ENCODE measurements at regions not wholly inside any gene's neighbourhood (a gene's known extent, or its start where the extent isn't known, plus 50 kb on each side); places are given as distances from the start of the nearest gene placed in this dataset.

- DNase-seq = no peak
These were observed 436.4 kb downstream of the ZNF521 start for GRCh38 chr18:24915547-24915946.

- no peak for DNase-seq
These were observed 434.2 kb downstream of the ZNF521 start for GRCh38 chr18:24917767-24918166.

GRCh38 chr18:24918257-24918656 is 433.7 kb downstream of the ZNF521 start:
- no peak for DNase-seq

GRCh38 chr18:24919181-24919797 is 432.7 kb downstream of the ZNF521 start:
- no peak for DNase-seq

GRCh38 chr18:24922491-24922890 is 429.5 kb downstream of the ZNF521 start:
- no peak for DNase-seq

- no peak for DNase-seq
These were observed 428.8 kb downstream of the ZNF521 start for GRCh38 chr18:24923138-24923537.

- DNase-seq = no peak
These were observed 427.8 kb downstream of the ZNF521 start for GRCh38 chr18:24924066-24924716.

- DNase-seq = no peak
These were observed 425.3 kb downstream of the ZNF521 start for GRCh38 chr18:24926649-24927048.

- DNase-seq = peak; percentile 81
These were observed 423.6 kb downstream of the ZNF521 start for GRCh38 chr18:24928301-24928878.

GRCh38 chr18:24930478-24930877 is 421.5 kb downstream of the ZNF521 start:
- DNase-seq = no peak

GRCh38 chr18:24930971-24931370 is 421.0 kb downstream of the ZNF521 start:
- no peak for DNase-seq

- no peak for DNase-seq
These were observed 418.6 kb downstream of the ZNF521 start for GRCh38 chr18:24933345-24933744.

GRCh38 chr18:24934258-24934932 is 417.6 kb downstream of the ZNF521 start:
- DNase-seq = no peak

- no peak for DNase-seq
These were observed 417.0 kb downstream of the ZNF521 start for GRCh38 chr18:24935008-24935407.

GRCh38 chr18:24935896-24936295 is 416.1 kb downstream of the ZNF521 start:
- DNase-seq = no peak

GRCh38 chr18:24936691-24937090 is 415.3 kb downstream of the ZNF521 start:
- DNase-seq = no peak

- no peak for DNase-seq
These were observed 414.2 kb downstream of the ZNF521 start for GRCh38 chr18:24937639-24938275.

- no peak for DNase-seq
These were observed 411.6 kb downstream of the ZNF521 start for GRCh38 chr18:24940416-24940815.

GRCh38 chr18:24941174-24941951 is 410.6 kb downstream of the ZNF521 start:
- no peak for DNase-seq

- no peak for DNase-seq
These were observed 409.8 kb downstream of the ZNF521 start for GRCh38 chr18:24942144-24942543.

- no peak for DNase-seq
These were observed 404.3 kb downstream of the ZNF521 start for GRCh38 chr18:24947521-24948305.

- DNase-seq = no peak
These were observed 402.1 kb downstream of the ZNF521 start for GRCh38 chr18:24949908-24950307.
